ENCODE measurements at regions not wholly inside any gene's neighbourhood (a gene's known extent, or its start where the extent isn't known, plus 50 kb on each side); places are given as distances from the start of the nearest gene placed in this dataset.
"Not testable (repeated sequence)": the region's sequence is repeated elsewhere in the genome, so short reads cannot be mapped to it uniquely, and the experiment has no call there.

DNA sequence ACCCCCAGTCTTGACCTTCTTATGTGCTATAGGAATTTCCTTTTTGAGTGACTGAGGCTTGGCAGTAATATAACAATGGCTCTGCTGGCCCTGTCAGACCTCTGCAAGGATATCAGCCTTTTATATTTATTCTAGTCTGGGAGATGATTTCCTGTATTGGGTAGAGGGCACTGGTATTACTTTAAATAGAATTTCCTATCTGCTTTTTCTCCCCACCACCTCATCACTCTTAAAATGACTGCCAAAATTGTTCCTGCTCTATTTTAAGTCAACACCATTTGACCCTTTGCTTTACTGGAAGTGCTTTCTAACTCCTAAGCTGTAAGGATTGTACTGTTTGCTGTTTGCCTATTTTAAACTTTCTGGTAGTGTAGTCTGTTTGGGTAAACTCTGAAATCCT is 658.4 kb upstream of the FSHR start:
- ATAC-seq (ENCODE audit: poor library complexity) (peak; percentile 97), DNase-seq (no peak)
- intact Hi-C loops (cut with DNase I): no loop called here

GRCh38 chr2:49811502-49811901 is 657.2 kb upstream of the FSHR start:
- ATAC-seq (ENCODE audit: poor library complexity) (no peak), DNase-seq (no peak)
- intact Hi-C loops (cut with DNase I): no loop called here

GRCh38 chr2:49807689-49808088 is 653.4 kb upstream of the FSHR start:
- intact Hi-C loops (cut with DNase I): no loop called here
- no peak for ATAC-seq (ENCODE audit: poor library complexity)
- DNase-seq: no peak

DNA sequence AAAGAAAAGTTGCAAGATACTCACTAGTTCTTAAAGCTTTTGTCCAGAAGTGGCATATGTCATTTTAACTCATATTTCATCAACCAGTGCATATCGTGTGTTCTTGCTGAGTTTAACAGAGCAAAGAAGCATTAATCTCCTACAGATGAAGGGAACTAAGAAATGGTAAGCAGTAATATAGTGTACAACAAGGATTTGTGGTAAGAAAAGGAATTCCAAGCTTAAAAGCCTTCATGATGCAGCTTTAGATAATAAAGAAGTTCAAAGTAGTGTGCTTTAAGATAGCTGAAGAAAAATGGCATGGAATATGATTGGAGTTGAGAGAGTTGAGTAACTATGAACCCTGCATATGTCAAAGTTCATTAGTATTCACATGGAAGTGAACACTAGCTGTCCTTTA is 649.8 kb upstream of the FSHR start:
- intact Hi-C loops (cut with DNase I): no loop called here
- DNase-seq: no peak
- ATAC-seq (ENCODE audit: poor library complexity): no peak

- ATAC-seq (ENCODE audit: poor library complexity) (no peak), DNase-seq (no peak)
- intact Hi-C loops (cut with DNase I): no loop called here
These were observed 647.7 kb upstream of the FSHR start for GRCh38 chr2:49801898-49802450.

DNA sequence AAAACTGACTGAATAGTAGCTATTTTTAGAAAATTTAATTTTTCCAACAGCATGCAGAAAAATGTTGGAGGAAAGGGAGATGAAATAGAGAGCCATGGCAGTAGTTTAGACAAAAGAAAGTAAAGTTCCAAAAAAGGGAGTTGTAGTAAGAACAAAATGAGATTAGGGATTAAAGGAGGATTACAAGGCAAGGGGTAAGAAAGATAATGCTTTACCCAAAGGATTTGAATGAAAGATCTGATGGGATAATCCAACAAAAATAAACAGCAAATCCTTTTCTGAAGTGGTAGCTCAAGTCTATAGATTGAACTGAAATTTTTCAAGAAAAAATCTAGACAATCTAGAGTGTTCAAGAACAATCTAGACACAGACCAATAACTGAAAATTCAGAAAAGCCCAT is 644.3 kb upstream of the FSHR start:
- ATAC-seq (ENCODE audit: poor library complexity) (no peak), DNase-seq (no peak)
- intact Hi-C loops (cut with DNase I): no loop called here

GRCh38 chr2:49796266-49796665 is 642.0 kb upstream of the FSHR start:
- DNase-seq (no peak), ATAC-seq (ENCODE audit: poor library complexity) (no peak)
- intact Hi-C loops (cut with DNase I): no loop called here

GRCh38 chr2:49794396-49794795 is 640.1 kb upstream of the FSHR start:
- DNase-seq (no peak), ATAC-seq (ENCODE audit: poor library complexity) (no peak)
- intact Hi-C loops (cut with DNase I): no loop called here

DNA sequence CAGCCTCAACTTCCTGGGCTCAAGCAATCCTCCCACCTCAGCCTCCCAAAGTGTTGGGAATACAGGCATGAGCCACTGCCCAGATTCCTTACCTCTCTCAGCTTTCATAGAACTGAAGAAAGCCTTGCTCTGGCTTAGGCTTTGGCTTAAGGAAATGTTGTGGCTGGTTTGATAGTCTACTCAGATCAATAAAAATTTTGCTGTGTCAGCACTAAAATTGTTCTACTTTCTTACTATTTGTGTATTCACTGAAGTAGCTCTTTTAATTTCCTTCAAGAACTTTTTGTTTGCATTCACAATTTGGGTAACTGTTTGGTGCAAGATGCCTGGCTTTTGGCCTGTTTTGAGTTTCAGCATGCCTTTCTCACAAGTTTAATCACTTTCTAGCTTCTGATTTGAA is 634.0 kb upstream of the FSHR start:
- no peak for ATAC-seq (ENCODE audit: poor library complexity)
- intact Hi-C loops (cut with DNase I): no loop called here
- no peak for DNase-seq

DNA sequence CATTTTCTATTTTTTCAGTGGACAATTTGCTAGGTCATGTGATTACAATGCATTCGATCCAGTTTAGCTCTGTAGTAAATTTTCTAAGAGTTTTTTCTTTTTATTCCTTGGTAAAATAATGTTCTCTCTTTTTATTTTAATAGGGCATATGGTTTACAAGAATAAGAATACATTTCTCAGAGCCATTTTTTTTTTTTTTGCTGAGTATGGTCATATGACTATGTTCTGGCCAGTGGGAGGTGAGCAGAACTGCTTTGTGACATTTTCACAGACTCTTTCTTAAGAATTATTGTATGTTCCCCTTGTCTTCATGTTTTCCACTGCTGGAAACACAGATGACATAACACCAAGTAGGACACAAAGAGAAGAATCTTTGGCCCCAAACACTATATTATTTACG is 626.6 kb upstream of the FSHR start:
- no peak for ATAC-seq (ENCODE audit: poor library complexity)
- no peak for DNase-seq
- intact Hi-C loops (cut with DNase I): no loop called here

DNA sequence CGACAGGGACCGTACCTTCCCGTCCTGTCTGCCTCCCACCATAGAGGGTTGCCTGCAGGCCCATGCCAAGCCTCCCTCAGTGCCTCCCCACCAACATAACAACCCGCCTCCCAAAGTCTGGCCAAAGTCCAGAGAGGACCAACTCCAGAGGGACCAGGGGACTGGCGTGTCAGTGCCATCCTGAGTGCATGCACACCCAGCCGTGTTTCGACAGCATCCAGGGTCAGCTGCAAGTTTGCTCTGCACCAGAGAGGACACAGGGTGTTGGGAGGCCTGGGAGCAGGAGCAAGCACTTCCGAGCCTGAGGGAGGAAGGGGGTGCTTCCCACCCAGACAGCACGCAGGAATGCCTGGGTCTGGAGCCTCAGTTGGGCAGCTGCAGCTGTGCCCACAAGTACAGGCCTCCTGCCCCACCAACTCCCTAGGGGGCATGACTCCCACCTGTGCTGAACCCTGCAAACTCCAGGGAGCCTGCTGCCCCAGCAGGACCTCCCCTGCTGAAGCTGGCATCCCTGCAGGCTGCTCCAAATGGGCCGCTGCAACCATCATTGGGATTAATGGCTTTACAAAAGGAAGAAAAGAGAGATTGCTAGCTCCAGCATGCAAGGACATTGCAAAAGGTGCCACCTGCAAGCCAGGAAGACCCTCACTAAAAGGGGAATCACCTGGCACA is 618.1 kb upstream of the FSHR start:
- intact Hi-C loops (cut with DNase I): no loop called here
- no peak for DNase-seq
- ATAC-seq (ENCODE audit: poor library complexity): no peak

DNA sequence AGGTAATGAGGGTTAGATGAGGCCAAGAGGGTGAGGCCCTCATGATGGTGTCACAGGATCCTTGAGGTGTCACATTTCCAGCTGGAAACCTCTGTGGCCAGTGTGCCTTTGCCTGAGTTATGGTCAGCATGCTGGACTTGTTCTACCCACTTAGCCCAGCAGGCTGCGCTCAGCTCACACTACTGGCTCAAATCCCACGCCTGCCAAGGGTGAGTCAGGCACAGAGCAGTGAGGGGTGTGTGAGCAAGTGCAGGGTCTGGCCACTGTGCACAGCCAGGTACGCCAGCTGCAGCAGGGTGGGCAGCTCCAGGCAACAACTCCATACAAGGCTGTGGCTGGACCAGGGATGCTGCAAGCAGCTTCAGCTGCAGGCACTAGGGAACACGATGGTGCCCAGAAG is 616.6 kb upstream of the FSHR start:
- peak; percentile 86 for ATAC-seq (ENCODE audit: poor library complexity)
- intact Hi-C loops (cut with DNase I): no loop called here
- peak; percentile 46 for DNase-seq

- intact Hi-C loops (cut with DNase I): no loop called here
- no peak for DNase-seq
- no peak for ATAC-seq (ENCODE audit: poor library complexity)
These were observed 613.0 kb upstream of the FSHR start for GRCh38 chr2:49767316-49767715.

- intact Hi-C loops (cut with DNase I): no loop called here
- DNase-seq (no peak), ATAC-seq (ENCODE audit: poor library complexity) (no peak)
These were observed 601.5 kb upstream of the FSHR start for GRCh38 chr2:49755777-49756176.

- DNase-seq (no peak), ATAC-seq (ENCODE audit: poor library complexity) (no peak)
- intact Hi-C loops (cut with DNase I): no loop called here
These were observed 600.1 kb upstream of the FSHR start for GRCh38 chr2:49754381-49754780.

GRCh38 chr2:49753344-49753985 is 599.1 kb upstream of the FSHR start:
- DNase-seq: no peak

DNA sequence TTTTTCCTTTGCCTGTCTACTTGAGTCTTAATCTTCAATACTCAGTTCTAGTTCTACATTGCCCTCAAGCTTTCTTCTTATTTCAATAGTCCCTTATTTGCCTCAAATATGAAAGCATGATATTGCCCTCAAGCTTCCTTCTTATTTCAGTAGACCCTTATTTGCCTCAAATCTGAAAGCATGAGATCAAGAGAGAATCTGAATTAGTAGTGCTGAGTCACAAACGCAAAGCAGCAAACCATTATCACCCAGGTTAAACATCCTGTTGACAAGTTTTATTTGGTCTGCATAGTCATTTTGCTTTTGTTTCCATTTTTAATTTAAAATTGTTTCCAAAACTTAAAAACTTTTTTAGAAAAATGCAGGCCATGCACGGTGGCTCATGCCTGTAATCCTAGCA is 583.3 kb upstream of the FSHR start:
- intact Hi-C loops (cut with DNase I): no loop called here
- no peak for ATAC-seq (ENCODE audit: poor library complexity)
- DNase-seq: no peak

More at GRCh38 chr2:49753344-49753985, 599.1 kb upstream of the FSHR start:
- no peak for ATAC-seq (ENCODE audit: poor library complexity)
- intact Hi-C loops (cut with DNase I): no loop called here

GRCh38 chr2:49732924-49733323 is 578.6 kb upstream of the FSHR start:
- DNase-seq: not testable (repeated sequence)

GRCh38 chr2:49719241-49719640 is 564.9 kb upstream of the FSHR start:
- DNase-seq (no peak), ATAC-seq (ENCODE audit: poor library complexity) (no peak)
- intact Hi-C loops (cut with DNase I): no loop called here

More at GRCh38 chr2:49732924-49733323, 578.6 kb upstream of the FSHR start:
- ATAC-seq (ENCODE audit: poor library complexity); intact Hi-C loops (cut with DNase I): not testable (repeated sequence)

DNA sequence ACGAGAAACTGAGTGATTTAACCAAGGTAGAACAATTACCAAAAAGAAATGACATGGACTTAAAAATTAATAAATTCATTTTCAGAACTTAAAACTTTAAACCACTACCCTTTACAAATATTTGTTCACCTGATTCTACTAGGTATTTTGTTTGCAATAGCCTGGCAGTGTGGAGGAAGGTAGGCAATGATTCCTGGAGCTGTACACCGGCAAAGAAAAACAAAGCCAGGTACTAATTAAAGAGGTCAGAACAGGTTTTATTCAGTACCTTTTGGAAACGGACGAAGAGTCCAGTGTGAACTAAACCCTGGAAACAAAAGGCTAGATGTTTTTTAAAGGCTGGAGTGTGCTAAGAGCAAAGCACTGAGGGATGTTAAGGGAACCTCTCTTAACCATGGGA is 561.3 kb upstream of the FSHR start:
- intact Hi-C loops (cut with DNase I): no loop called here
- DNase-seq (no peak), ATAC-seq (ENCODE audit: poor library complexity) (no peak)

Measured in Right ventricle myocardium superior (tissue), 1 donor.